Activated CD8-positive, alpha-beta memory T cell treated with anti-CD3 and anti-CD28 coated beads, Interleukin-2, amount 10 ng/mL, durations not matched to agents 7 days and 5 days (primary cell): ENCODE measurements at regions not wholly inside any gene's neighbourhood (a gene's known extent, or its start where the extent isn't known, plus 50 kb on each side); places are given as distances from the start of the nearest gene placed in this dataset.
"Not testable (repeated sequence)": the region's sequence is repeated elsewhere in the genome, so short reads cannot be mapped to it uniquely, and the experiment has no call there.

Experiments
- ATAC-seq: fragments of 150-1000 bp; cut with Tn5 transposase; one replicate; pipeline ENCODE4 v1.10.0; 2021; ENCODE audit warnings: moderate library complexity
- CTCF ChIA-PET: fragments of 350-600 bp; sonication (Branson Sonifier 250); formaldehyde crosslinking; loops from one replicate; lab custom pipeline; 2021; ENCODE audit warnings: antibody characterized with exemption; lab: Charles Lee
- DNase-seq: peaks from one replicate; pipeline ENCODE4 v3.0.0-alpha.2; 2020
- H3K27ac Mint-ChIP-seq: one replicate; pipeline ENCODE4 v1.8.0; 2021; ENCODE audit warnings: mild to moderate bottlenecking, mixed read lengths
- H3K27me3 Mint-ChIP-seq: one replicate; pipeline ENCODE4 v1.8.0; 2021; ENCODE audit warnings: mixed read lengths
- H3K36me3 Mint-ChIP-seq: one replicate; pipeline ENCODE4 v1.8.0; 2021; ENCODE audit warnings: mild to moderate bottlenecking, mixed read lengths
- H3K4me1 Mint-ChIP-seq: one replicate; pipeline ENCODE4 v1.8.0; 2021; ENCODE audit warnings: mixed read lengths
- H3K4me3 Mint-ChIP-seq: one replicate; pipeline ENCODE4 v1.8.0; 2021; ENCODE audit warnings: mild to moderate bottlenecking, moderate library complexity, mixed read lengths
- H3K9me3 Mint-ChIP-seq: one replicate; pipeline ENCODE4 v1.8.0; 2022; ENCODE audit warnings: low read depth, mixed read lengths

DNA sequence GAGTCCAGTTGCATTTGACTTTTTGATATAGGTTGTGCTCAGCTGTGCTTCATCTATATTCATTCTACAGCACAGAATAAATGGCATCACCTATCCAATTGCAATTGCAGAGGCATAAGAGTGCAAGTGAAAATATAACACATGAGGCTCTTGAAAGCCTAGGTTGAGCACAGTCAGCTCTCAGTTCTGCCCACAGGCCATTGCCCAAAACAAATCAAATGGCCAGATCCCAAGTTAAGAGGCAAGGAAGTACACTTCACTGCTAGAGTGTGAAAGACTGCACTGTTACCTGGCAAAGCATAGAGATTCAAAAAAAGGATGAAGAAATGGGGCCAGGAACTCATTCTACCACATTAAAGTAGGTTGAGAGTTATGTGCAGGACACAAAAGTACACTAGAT lies 305.5 kb upstream of the SEMA6A start:
- CTCF ChIA-PET, result no interaction called here
- no peak for ATAC-seq
- no peaks in the 10 kb centered on the region for H3K4me1 Mint-ChIP-seq
- no peak for DNase-seq
- no peak overlapping the region for H3K4me3 Mint-ChIP-seq
- no peaks in the 10 kb centered on the region for H3K36me3 Mint-ChIP-seq
- H3K27me3 Mint-ChIP-seq, result no peaks in the 10 kb centered on the region
- peaks cover 3% of the 10 kb centered on the region for H3K9me3 Mint-ChIP-seq
- no peak overlapping the region for H3K27ac Mint-ChIP-seq

DNA sequence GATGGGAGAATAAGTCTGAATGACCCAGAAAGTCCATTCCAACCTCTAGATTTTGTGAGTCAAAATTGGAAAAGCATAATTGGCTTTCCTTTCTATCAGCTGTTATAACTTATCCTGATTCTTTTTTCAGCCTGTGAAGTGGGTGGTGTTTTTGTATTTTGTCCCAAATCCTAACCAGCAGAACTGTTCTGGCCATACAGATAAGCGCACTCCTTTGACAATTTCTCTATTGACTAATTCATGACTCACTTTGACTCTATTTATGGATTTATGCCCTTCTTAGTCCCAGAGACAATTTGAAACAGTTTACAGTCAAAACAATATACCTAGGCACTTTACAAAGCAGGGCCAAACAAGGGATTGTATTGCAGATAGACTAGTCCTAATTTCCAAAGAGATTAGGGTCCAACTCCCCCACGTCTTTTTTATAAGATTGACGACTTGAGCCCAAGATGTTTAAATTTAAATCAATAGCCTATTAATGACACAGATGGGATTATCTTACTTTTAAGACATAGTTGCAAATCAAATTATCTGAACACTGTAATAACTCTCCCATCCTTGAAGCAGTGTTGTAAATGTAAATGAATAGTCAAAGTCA lies 301.7 kb upstream of the SEMA6A start:
- Mint-ChIP-seq H3K27ac (no peak overlapping the region), H3K4me3 (no peak overlapping the region), H3K9me3 (peaks cover 3% of the 10 kb centered on the region), H3K36me3 (no peaks in the 10 kb centered on the region), H3K27me3 (no peaks in the 10 kb centered on the region), H3K4me1 (no peaks in the 10 kb centered on the region)
- CTCF ChIA-PET, result no interaction called here
- ATAC-seq (no peak), DNase-seq (no peak)

DNA sequence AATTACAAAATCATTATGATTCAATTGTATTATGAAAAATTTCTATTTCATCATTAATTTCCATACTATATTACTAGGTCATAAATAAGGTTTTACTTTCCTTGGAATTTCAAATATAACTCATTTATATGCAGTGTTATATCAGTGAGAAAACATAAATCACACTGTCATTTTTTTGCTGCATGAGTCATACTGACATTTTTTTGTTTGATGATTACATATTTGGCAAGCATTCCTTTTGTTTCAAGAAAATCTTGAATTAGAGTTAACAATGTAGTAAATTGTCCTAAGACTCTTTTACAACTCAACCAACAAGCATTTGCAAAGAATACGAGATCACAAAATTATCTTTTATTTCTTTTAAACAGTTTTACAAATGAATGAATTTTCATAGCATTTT lies 298.4 kb upstream of the SEMA6A start:
- Mint-ChIP-seq H3K4me3 (no peak overlapping the region), H3K27me3 (no peaks in the 10 kb centered on the region), H3K4me1 (no peaks in the 10 kb centered on the region), H3K36me3 (no peaks in the 10 kb centered on the region), H3K9me3 (peaks cover 3% of the 10 kb centered on the region), H3K27ac (no peak overlapping the region)
- ATAC-seq, result no peak
- DNase-seq, result no peak
- CTCF ChIA-PET, result no interaction called here

DNA sequence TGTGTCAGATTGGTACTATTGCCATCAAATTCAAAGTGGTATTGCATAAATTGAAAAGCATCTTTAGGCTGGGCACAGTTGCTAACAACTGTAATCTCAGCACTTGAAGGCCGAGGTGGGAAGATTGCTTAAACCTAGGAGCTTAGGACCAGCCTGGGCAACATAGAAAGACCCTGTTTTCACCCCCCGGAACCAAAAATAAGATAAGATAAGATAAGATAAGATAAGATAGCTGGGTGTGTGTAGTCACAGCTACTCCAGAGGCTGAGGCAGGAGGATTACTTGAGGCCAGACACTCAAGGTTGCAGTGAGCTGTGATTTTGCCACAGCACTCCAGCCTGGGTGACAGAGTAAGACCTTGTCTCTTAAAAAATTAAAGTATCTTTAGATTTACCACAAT lies 297.9 kb upstream of the SEMA6A start:
- Mint-ChIP-seq H3K4me1 (no peaks in the 10 kb centered on the region), H3K4me3 (no peak overlapping the region), H3K27ac (no peak overlapping the region), H3K27me3 (no peaks in the 10 kb centered on the region), H3K9me3 (peaks cover 3% of the 10 kb centered on the region), H3K36me3 (no peaks in the 10 kb centered on the region)
- CTCF ChIA-PET, result no interaction called here
- ATAC-seq, result no peak
- DNase-seq, result no peak

DNA sequence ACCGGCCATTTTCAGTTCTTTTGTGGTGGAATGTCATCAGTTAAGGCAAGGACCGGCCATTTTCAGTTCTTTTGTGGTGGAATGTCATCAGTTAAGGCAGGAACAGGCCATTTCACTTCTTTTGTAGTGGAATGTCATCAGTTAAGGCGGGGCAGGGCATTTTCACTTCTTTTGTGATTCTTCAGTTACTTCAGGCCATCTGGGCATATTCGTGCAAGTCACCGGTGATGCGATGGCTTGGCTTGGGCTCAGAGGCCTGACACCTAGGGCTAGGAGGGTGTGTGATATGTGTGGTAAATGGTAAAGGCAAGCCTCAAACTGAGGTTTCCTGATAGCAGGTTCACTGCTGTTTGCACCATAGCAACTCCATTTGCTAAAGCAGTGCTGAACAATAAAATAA lies 293.2 kb upstream of the SEMA6A start:
- H3K4me1 Mint-ChIP-seq, H3K9me3 Mint-ChIP-seq, H3K4me3 Mint-ChIP-seq, CTCF ChIA-PET, ATAC-seq, H3K27ac Mint-ChIP-seq, H3K36me3 Mint-ChIP-seq, H3K27me3 Mint-ChIP-seq, DNase-seq: not testable (repeated sequence)

DNA sequence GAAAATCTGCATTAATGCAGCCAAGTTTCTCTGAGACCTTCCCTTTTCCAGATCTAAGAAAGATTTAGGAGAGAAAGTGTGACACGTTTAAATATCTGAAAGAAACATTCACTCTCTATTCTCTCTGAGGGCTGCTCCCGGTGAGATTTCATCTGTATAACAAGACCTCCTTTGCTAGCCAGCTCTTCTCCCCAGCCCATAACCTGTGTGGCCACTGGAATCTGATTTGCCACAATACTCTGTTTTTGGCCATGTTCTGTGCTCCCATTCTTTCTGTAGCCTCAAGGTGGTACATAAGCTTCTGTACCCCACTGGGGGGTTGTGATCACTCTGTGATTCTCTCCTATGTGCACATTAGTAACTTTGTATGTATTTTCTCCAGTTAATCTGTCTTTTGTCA lies 291.0 kb upstream of the SEMA6A start:
- Mint-ChIP-seq H3K4me1 (no peaks in the 10 kb centered on the region), H3K4me3 (no peak overlapping the region), H3K27ac (no peak overlapping the region), H3K36me3 (no peaks in the 10 kb centered on the region), H3K9me3 (no peaks in the 10 kb centered on the region), H3K27me3 (no peaks in the 10 kb centered on the region)
- no peak for DNase-seq
- ATAC-seq, result no peak
- CTCF ChIA-PET, result no interaction called here

DNA sequence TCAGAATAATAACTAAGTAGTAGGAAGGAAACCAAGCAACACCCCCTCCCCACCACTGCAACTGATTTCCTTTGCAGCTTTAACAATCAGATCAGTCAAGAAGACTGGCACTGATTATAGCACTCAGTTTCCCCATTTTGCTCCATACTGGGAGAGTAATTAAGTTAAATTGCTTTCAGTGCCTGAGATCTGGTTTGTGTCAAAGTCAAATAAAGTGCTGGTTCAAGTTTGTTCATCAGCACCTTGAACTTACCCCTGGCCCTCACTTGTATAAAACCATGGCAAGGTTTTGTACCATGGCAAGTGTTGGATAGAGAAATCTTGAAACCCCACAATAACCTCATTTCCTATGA lies 290.2 kb upstream of the SEMA6A start:
- Mint-ChIP-seq H3K4me3 (no peak overlapping the region), H3K27ac (no peak overlapping the region), H3K9me3 (no peaks in the 10 kb centered on the region), H3K4me1 (no peaks in the 10 kb centered on the region), H3K36me3 (no peaks in the 10 kb centered on the region), H3K27me3 (no peaks in the 10 kb centered on the region)
- DNase-seq (no peak), ATAC-seq (no peak)
- CTCF ChIA-PET, result no interaction called here

DNA sequence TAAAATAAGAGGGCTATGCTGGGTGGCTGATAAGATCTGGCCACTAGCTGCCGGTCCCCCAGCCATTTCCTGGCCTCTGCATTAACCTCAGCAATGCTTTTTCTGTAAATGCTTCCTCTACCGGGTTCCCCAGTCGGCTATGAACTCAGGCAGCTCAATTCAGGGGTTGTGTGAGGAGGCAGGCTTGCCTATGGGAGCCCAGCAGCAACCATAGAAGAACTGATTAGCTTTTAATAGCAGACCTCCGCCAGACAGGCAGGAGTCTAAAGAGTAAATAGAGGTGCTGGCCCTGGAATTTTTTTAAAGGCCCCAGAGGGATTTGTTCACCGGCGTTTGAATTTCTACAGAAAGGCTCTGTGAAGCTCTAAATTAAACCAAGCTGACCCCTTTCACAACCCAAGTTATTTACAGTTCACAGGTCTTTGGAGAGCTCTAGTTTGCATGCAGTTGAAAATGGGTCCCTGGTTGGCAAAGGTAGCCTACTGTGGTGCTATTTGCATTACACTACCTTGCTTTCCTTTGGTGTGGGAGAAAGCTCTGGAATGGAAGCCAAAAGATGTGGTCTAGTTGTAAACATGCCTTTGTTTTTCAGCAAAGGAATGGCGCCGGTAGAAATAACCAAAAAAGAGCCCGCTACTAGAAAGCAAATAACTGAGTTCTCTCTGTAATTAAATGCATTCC lies 289.7 kb upstream of the SEMA6A start:
- H3K9me3 Mint-ChIP-seq, result no peaks in the 10 kb centered on the region
- ATAC-seq (no peak), DNase-seq (no peak)
- no peaks in the 10 kb centered on the region for H3K4me1 Mint-ChIP-seq
- no peaks in the 10 kb centered on the region for H3K27me3 Mint-ChIP-seq
- H3K4me3 Mint-ChIP-seq, result no peak overlapping the region
- no peak overlapping the region for H3K27ac Mint-ChIP-seq
- H3K36me3 Mint-ChIP-seq, result no peaks in the 10 kb centered on the region
- CTCF ChIA-PET, result no interaction called here

DNA sequence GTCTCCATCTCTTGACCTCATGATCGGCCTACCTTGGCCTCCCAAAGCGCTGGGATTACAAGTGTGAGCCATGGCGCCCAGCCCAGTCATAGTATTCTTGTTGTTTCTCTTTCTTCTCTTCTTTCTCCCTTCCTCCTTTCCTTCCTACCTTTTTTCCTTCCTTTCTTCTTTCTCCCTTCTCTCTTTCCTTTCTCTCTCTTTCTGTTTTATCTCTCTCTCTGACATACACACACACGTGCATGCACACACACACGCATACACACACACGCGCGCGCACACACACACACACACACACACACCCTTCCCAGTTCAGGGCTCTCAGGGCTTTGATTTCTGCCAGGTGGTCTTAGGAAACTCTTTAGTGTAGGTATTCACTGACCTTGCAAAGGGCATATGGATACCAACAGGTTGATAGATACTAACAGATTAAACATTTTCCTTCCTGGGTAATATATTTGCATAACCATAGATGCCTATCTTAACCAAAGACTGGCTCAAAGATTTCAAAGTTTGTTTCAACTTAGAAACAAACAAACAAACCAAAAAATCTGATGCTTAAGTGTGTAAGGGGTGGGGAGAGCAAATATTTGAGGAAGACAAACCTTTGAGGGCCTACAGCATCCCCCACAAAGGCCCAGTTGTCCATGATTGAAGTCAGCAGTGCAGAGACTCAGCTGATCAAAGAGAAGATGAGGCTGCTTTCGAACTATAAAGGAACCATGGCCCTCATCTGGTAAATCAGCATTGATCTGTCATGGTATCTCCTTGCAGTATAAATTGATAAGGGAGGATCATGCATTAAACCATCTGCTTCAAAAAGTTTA lies 288.2 kb upstream of the SEMA6A start:
- Mint-ChIP-seq H3K27ac (no peak overlapping the region), H3K4me1 (no peaks in the 10 kb centered on the region), H3K9me3 (no peaks in the 10 kb centered on the region), H3K36me3 (no peaks in the 10 kb centered on the region), H3K27me3 (no peaks in the 10 kb centered on the region), H3K4me3 (no peak overlapping the region)
- DNase-seq, result no peak
- CTCF ChIA-PET, result interaction anchor here (0.6 kb wide), 1 partner anchor 693 kb away, joined by 3 read pairs; no protein-coding TSS in a partner anchor
- no peak for ATAC-seq

DNA sequence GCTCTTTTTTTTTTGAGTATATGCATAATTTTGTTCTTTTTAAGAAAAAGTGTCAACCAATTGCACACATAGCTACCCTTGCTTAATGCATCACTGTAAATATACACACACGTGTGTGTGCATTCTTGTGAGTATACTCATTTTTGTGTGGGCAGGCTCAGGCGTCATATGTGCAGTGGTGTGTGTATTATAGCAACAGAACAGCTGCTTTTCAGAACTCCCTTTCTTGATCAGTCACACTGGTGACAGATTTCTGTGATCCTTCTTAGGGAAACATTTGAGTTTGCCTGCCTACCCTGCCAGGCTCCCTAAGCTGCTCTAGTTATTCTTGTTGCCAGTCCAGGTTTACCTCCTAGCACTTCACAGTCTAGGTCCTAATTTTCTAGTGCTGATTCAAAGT lies 287.0 kb upstream of the SEMA6A start:
- Mint-ChIP-seq H3K36me3 (no peaks in the 10 kb centered on the region), H3K27me3 (no peaks in the 10 kb centered on the region), H3K4me1 (no peaks in the 10 kb centered on the region), H3K27ac (no peak overlapping the region), H3K9me3 (no peaks in the 10 kb centered on the region), H3K4me3 (no peak overlapping the region)
- ATAC-seq, result no peak
- CTCF ChIA-PET, result no interaction called here
- no peak for DNase-seq

DNA sequence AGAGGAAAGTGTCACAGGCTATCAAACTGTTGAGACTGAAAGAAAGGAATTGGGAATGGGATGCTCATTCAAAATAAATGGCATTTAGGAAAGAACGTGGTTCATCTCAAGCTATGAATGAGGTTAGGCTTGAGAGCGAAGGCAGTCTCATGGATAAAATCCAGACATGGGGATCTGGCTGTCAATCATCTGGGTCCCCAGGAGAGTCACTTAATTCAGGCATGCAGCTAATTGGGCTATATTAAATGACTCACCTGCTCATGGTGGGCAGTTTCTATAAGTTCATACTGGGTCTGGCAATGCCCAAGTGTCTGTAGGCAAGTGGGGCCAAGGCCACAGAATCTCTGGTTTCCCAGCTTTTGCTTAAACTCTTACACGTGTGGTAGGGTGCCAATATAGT lies 286.5 kb upstream of the SEMA6A start:
- Mint-ChIP-seq H3K36me3 (no peaks in the 10 kb centered on the region), H3K9me3 (no peaks in the 10 kb centered on the region), H3K4me3 (no peak overlapping the region), H3K4me1 (no peaks in the 10 kb centered on the region), H3K27me3 (no peaks in the 10 kb centered on the region), H3K27ac (no peak overlapping the region)
- CTCF ChIA-PET, result no interaction called here
- DNase-seq (no peak), ATAC-seq (no peak)

DNA sequence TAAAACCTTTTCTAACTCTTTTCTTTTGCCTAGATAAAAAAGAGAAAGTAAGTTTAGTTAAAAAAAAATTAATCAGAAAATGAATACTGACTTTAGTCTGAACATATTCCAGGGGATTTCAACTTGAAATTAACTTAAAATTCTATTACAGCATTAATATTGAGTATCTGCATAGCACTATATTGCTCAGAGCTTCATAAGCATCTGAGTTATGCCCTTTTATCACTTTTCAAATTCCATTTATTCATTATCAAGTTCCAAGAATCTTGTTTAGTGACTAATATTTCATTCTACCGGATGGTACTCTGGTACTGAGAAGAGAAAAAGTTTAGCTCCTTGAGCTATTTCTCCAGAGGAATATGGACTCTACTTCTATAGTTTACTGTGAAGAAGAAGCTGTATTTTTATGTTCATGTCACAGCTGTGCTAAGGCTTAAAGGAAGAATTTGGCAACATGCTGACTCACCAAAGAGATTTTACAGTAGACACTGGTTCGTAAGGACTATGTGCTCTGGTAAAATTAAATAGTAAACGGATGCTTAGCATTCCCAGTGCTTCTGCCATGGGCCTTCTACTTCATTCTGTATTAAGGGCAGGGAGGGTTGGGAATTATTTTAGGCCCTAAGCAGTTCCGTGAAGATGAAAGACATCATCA lies 285.2 kb upstream of the SEMA6A start:
- DNase-seq (no peak), ATAC-seq (no peak)
- no peaks in the 10 kb centered on the region for H3K9me3 Mint-ChIP-seq
- no peaks in the 10 kb centered on the region for H3K4me1 Mint-ChIP-seq
- CTCF ChIA-PET, result no interaction called here
- no peak overlapping the region for H3K27ac Mint-ChIP-seq
- no peaks in the 10 kb centered on the region for H3K27me3 Mint-ChIP-seq
- H3K36me3 Mint-ChIP-seq, result no peaks in the 10 kb centered on the region
- no peak overlapping the region for H3K4me3 Mint-ChIP-seq

DNA sequence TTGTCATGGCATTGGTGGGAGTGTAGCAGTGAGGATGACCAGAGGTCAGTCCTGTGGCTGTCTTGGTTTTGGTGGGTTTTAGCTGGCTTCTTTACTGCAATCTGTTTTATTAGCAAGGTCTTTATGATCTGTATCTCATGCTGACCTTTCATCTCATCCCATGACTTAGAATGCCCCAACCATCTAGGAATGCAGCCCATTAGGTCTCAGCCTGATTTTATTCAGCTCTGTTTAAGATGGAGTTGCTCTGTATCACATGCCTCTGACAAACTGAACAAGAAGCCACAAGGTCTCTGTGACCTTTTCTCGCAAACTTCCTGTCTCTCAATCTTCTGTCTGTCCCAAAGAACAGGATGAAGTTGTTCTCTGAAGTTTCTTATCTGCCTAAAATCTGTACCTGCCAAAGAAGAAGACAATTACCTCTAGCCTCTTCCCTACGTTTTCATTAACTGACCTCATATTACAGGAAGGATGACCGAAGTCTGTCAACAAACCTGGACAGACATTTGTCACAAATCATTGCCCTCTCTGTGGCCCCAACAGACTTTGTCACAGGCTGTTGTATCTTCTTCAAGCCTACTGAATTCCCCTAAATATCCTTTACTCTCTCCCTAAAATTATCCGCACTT lies 284.2 kb upstream of the SEMA6A start:
- DNase-seq, result no peak
- no peaks in the 10 kb centered on the region for H3K27me3 Mint-ChIP-seq
- no peaks in the 10 kb centered on the region for H3K9me3 Mint-ChIP-seq
- no peak overlapping the region for H3K27ac Mint-ChIP-seq
- CTCF ChIA-PET, result no interaction called here
- no peak overlapping the region for H3K4me3 Mint-ChIP-seq
- no peaks in the 10 kb centered on the region for H3K36me3 Mint-ChIP-seq
- H3K4me1 Mint-ChIP-seq, result no peaks in the 10 kb centered on the region
- ATAC-seq, result no peak
